ENCODE measurements at regions not wholly inside any gene's neighbourhood (a gene's known extent, or its start where the extent isn't known, plus 50 kb on each side); places are given as distances from the start of the nearest gene placed in this dataset.

GRCh38 chr1:87833166-87833565 lies 504.5 kb downstream of the LMO4 start:
- H3K27ac ChIP-seq, result no peak overlapping the region
- no peak for TF ChIP-seq CTCF (conservative IDR thresholded peaks at IDR 0.05)

GRCh38 chr1:87834151-87834550 lies 505.5 kb downstream of the LMO4 start:
- no peak overlapping the region for H3K27ac ChIP-seq
- no peak for TF ChIP-seq CTCF (conservative IDR thresholded peaks at IDR 0.05)

- no peak overlapping the region for H3K27ac ChIP-seq
- no peak for TF ChIP-seq CTCF (conservative IDR thresholded peaks at IDR 0.05)
Measured at GRCh38 chr1:87834941-87835340, 506.3 kb downstream of the LMO4 start.

- H3K27ac ChIP-seq, result no peak overlapping the region
- no peak for TF ChIP-seq CTCF (conservative IDR thresholded peaks at IDR 0.05)
Measured at GRCh38 chr1:87840767-87841166, 512.1 kb downstream of the LMO4 start.

- no peak for TF ChIP-seq CTCF (conservative IDR thresholded peaks at IDR 0.05)
- no peak overlapping the region for H3K27ac ChIP-seq
Measured at GRCh38 chr1:87841332-87841731, 512.7 kb downstream of the LMO4 start.

- H3K27ac ChIP-seq, result no peak overlapping the region
- no peak for TF ChIP-seq CTCF (conservative IDR thresholded peaks at IDR 0.05)
Measured at GRCh38 chr1:87842156-87842555, 513.5 kb downstream of the LMO4 start.

- no peak for TF ChIP-seq CTCF (conservative IDR thresholded peaks at IDR 0.05)
- H3K27ac ChIP-seq, result no peak overlapping the region
Measured at GRCh38 chr1:87844251-87844650, 515.6 kb downstream of the LMO4 start.

- no peak for TF ChIP-seq CTCF (conservative IDR thresholded peaks at IDR 0.05)
Measured at GRCh38 chr1:87851490-87851889, 522.8 kb downstream of the LMO4 start.

More at GRCh38 chr1:87851490-87851889, 522.8 kb downstream of the LMO4 start:
- H3K27ac ChIP-seq, result no peak overlapping the region
